ENCODE measurements at regions not wholly inside any gene's neighbourhood (a gene's known extent, or its start where the extent isn't known, plus 50 kb on each side); places are given as distances from the start of the nearest gene placed in this dataset.

DNA sequence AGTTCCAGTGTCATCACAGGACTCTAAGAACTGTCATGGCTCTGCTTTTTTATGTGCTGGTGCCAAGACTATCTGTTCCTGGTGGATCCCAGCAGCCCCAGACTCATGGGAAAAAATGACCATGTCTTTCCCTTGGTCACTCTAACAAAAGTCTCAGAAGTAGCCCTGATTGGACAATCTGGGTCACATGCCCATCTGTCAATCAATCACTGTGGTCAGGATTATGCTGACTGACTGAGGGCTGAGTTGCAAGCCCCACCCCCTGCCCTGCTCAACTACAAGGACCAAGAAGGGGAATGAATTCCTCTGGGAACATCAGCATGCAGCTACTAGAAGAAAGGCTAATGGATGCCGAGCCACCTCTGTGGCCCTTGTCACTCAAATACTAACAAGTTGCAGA lies 91.6 kb downstream of the EDN3 start:
- Histone ChIP-seq H3K4me1 (ENCODE audit: insufficient read depth, insufficient read length) (peaks cover 8% of the 10 kb centered on the region), H3K9me3 (ENCODE audit: insufficient read depth, low read length) (no peaks in the 10 kb centered on the region), H3K9ac (ENCODE audit: insufficient read length, low read depth) (no peak overlapping the region), H3K27me3 (ENCODE audit: insufficient read depth, insufficient read length) (no peaks in the 10 kb centered on the region), H3K36me3 (ENCODE audit: insufficient read depth, insufficient read length, low read length) (no peaks in the 10 kb centered on the region), H3K4me3 (ENCODE audit: insufficient read length, low read depth) (no peak overlapping the region)
- DNase-seq (ENCODE audit: low read depth, low spot score) = no peak
- no peak for TF ChIP-seq YY1 (IDR thresholded peaks at IDR 0.05; ENCODE audit: insufficient read depth, insufficient read length)
- no peak for TF ChIP-seq ZNF274 (IDR thresholded peaks at IDR 0.05; ENCODE audit: low read depth, low read length)
- TF ChIP-seq SUZ12 (IDR thresholded peaks at IDR 0.05; ENCODE audit: extremely low read depth, insufficient read depth, insufficient read length) = no peak

GRCh38 chr20:59392736-59393135 lies 92.3 kb downstream of the EDN3 start:
- Histone ChIP-seq H3K4me1 (ENCODE audit: insufficient read depth, insufficient read length) (peaks cover 8% of the 10 kb centered on the region), H3K27me3 (ENCODE audit: insufficient read depth, insufficient read length) (no peaks in the 10 kb centered on the region), H3K36me3 (ENCODE audit: insufficient read depth, insufficient read length, low read length) (no peaks in the 10 kb centered on the region), H3K4me3 (ENCODE audit: insufficient read length, low read depth) (no peak overlapping the region), H3K9me3 (ENCODE audit: insufficient read depth, low read length) (no peaks in the 10 kb centered on the region), H3K9ac (ENCODE audit: insufficient read length, low read depth) (no peak overlapping the region)
- TF ChIP-seq ZNF274 (IDR thresholded peaks at IDR 0.05; ENCODE audit: low read depth, low read length) (no peak), YY1 (IDR thresholded peaks at IDR 0.05; ENCODE audit: insufficient read depth, insufficient read length) (no peak), SUZ12 (IDR thresholded peaks at IDR 0.05; ENCODE audit: extremely low read depth, insufficient read depth, insufficient read length) (no peak)
- DNase-seq (ENCODE audit: low read depth, low spot score) = no peak

GRCh38 chr20:59393142-59393541 lies 92.7 kb downstream of the EDN3 start:
- Histone ChIP-seq H3K9ac (ENCODE audit: insufficient read length, low read depth) (no peak overlapping the region), H3K9me3 (ENCODE audit: insufficient read depth, low read length) (no peaks in the 10 kb centered on the region), H3K36me3 (ENCODE audit: insufficient read depth, insufficient read length, low read length) (no peaks in the 10 kb centered on the region), H3K4me3 (ENCODE audit: insufficient read length, low read depth) (no peak overlapping the region), H3K4me1 (ENCODE audit: insufficient read depth, insufficient read length) (peaks cover 8% of the 10 kb centered on the region), H3K27me3 (ENCODE audit: insufficient read depth, insufficient read length) (no peaks in the 10 kb centered on the region)
- TF ChIP-seq YY1 (IDR thresholded peaks at IDR 0.05; ENCODE audit: insufficient read depth, insufficient read length) (no peak), SUZ12 (IDR thresholded peaks at IDR 0.05; ENCODE audit: extremely low read depth, insufficient read depth, insufficient read length) (no peak), ZNF274 (IDR thresholded peaks at IDR 0.05; ENCODE audit: low read depth, low read length) (no peak)
- no peak for DNase-seq (ENCODE audit: low read depth, low spot score)

- Histone ChIP-seq H3K9ac (ENCODE audit: insufficient read length, low read depth) (no peak overlapping the region), H3K36me3 (ENCODE audit: insufficient read depth, insufficient read length, low read length) (no peaks in the 10 kb centered on the region), H3K9me3 (ENCODE audit: insufficient read depth, low read length) (no peaks in the 10 kb centered on the region), H3K4me1 (ENCODE audit: insufficient read depth, insufficient read length) (peaks cover 5% of the 10 kb centered on the region), H3K4me3 (ENCODE audit: insufficient read length, low read depth) (no peak overlapping the region), H3K27me3 (ENCODE audit: insufficient read depth, insufficient read length) (no peaks in the 10 kb centered on the region)
- TF ChIP-seq YY1 (IDR thresholded peaks at IDR 0.05; ENCODE audit: insufficient read depth, insufficient read length) (no peak), SUZ12 (IDR thresholded peaks at IDR 0.05; ENCODE audit: extremely low read depth, insufficient read depth, insufficient read length) (no peak), ZNF274 (IDR thresholded peaks at IDR 0.05; ENCODE audit: low read depth, low read length) (no peak)
- no peak for DNase-seq (ENCODE audit: low read depth, low spot score)
Measured at GRCh38 chr20:59395729-59396128, 95.3 kb downstream of the EDN3 start.

DNA sequence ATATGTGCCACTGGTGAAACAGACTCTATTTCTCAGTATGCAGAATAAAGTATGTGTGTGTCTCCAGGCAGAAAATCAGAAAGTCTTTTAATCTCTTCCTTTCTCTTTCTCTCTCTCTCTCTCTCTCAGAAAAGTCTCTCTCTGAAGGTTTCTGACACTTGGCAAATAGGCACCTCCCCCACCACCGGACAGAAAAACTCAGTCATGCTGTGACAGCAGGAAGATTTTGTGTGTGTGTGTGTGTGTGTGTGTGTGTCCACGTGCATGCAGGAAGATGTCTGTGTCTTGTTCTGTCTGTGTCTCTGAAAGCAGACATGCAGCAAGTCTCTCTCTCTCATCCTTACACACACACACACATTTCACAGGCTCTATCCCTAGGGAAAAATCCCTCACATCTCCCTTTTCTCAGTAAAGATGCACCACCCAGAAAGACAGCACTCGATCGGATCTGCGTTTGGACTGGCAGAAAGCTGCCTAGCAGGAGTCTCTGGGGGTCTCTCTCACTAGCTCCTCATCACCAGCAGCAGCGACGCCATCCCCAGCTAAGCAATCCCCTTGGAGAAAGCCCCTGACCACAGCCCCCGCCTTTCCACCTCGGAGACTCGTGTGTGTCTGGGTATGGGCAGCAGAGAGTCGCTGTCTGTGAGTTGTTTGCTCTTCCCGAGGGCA lies 98.3 kb downstream of the EDN3 start:
- TF ChIP-seq SUZ12 (IDR thresholded peaks at IDR 0.05; ENCODE audit: extremely low read depth, insufficient read depth, insufficient read length) (no peak), YY1 (IDR thresholded peaks at IDR 0.05; ENCODE audit: insufficient read depth, insufficient read length) (no peak), ZNF274 (IDR thresholded peaks at IDR 0.05; ENCODE audit: low read depth, low read length) (no peak)
- H3K27me3 ChIP-seq (ENCODE audit: insufficient read depth, insufficient read length) = peaks cover 19% of the 10 kb centered on the region
- no peak overlapping the region for H3K9ac ChIP-seq (ENCODE audit: insufficient read length, low read depth)
- no peaks in the 10 kb centered on the region for H3K4me1 ChIP-seq (ENCODE audit: insufficient read depth, insufficient read length)
- H3K36me3 ChIP-seq (ENCODE audit: insufficient read depth, insufficient read length, low read length) = no peaks in the 10 kb centered on the region
- DNase-seq (ENCODE audit: low read depth, low spot score) = no peak
- no peak overlapping the region for H3K4me3 ChIP-seq (ENCODE audit: insufficient read length, low read depth)
- H3K9me3 ChIP-seq (ENCODE audit: insufficient read depth, low read length) = no peaks in the 10 kb centered on the region

GRCh38 chr20:59399426-59400099 lies 99.2 kb downstream of the EDN3 start:
- Histone ChIP-seq H3K36me3 (ENCODE audit: insufficient read depth, insufficient read length, low read length) (no peaks in the 10 kb centered on the region), H3K9ac (ENCODE audit: insufficient read length, low read depth) (no peak overlapping the region), H3K27me3 (ENCODE audit: insufficient read depth, insufficient read length) (peaks cover 26% of the 10 kb centered on the region), H3K9me3 (ENCODE audit: insufficient read depth, low read length) (no peaks in the 10 kb centered on the region), H3K4me3 (ENCODE audit: insufficient read length, low read depth) (no peak overlapping the region), H3K4me1 (ENCODE audit: insufficient read depth, insufficient read length) (peaks cover 5% of the 10 kb centered on the region)
- no peak for TF ChIP-seq YY1 (IDR thresholded peaks at IDR 0.05; ENCODE audit: insufficient read depth, insufficient read length)
- TF ChIP-seq ZNF274 (IDR thresholded peaks at IDR 0.05; ENCODE audit: low read depth, low read length) = no peak
- no peak for TF ChIP-seq SUZ12 (IDR thresholded peaks at IDR 0.05; ENCODE audit: extremely low read depth, insufficient read depth, insufficient read length)
- DNase-seq (ENCODE audit: low read depth, low spot score) = no peak

DNA sequence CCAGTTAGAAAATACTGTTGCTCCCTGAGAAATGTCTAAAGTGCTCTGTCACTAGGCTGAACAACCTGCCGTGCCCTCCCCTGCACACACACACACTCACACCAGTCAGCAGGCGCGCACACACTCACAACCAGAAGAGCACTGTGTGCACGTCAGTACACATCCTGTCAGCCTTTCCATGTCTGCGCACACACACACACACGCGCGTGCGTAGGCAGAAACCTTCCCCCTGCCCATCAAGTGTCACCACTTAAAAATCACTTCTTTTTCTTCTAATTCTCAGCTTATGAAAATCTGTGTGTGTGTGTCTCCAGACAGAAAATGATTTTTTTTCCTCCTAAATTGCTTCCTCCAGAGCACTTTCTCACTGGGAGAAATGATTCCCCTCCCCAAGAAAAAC lies 100.3 kb downstream of the EDN3 start:
- Histone ChIP-seq H3K4me3 (ENCODE audit: insufficient read length, low read depth) (no peak overlapping the region), H3K9ac (ENCODE audit: insufficient read length, low read depth) (no peak overlapping the region), H3K36me3 (ENCODE audit: insufficient read depth, insufficient read length, low read length) (no peaks in the 10 kb centered on the region), H3K27me3 (ENCODE audit: insufficient read depth, insufficient read length) (peaks cover 31% of the 10 kb centered on the region), H3K4me1 (ENCODE audit: insufficient read depth, insufficient read length) (peaks cover 7% of the 10 kb centered on the region), H3K9me3 (ENCODE audit: insufficient read depth, low read length) (no peaks in the 10 kb centered on the region)
- no peak for DNase-seq (ENCODE audit: low read depth, low spot score)
- TF ChIP-seq ZNF274 (IDR thresholded peaks at IDR 0.05; ENCODE audit: low read depth, low read length) (no peak), YY1 (IDR thresholded peaks at IDR 0.05; ENCODE audit: insufficient read depth, insufficient read length) (no peak), SUZ12 (IDR thresholded peaks at IDR 0.05; ENCODE audit: extremely low read depth, insufficient read depth, insufficient read length) (no peak)
